ENCODE measurements at regions not wholly inside any gene's neighbourhood (a gene's known extent, or its start where the extent isn't known, plus 50 kb on each side); places are given as distances from the start of the nearest gene placed in this dataset.

DNA sequence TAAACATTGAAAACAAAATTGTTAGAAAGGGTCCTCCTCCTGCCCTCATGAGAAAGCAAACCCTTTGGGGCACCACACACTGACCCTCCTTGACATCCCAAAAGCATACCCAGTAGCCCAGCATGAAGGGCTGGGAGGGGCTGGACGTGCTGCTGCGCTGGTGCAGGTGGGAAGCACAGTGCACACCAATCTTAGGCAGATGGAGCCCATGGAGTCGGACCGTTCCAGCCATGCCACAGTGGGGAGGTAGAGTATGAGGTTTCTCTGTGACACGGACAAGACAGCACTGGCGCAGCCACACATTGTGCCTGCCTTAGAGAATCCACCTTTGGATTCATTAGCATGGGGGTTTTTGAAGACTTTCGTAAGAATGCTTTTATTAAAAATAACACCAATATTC is 544.2 kb upstream of the FRG1 start:
- DNase-seq (no peak), ATAC-seq (no peak)
- intact Hi-C loops (cut with DNase I), result no loop called here
- Histone ChIP-seq H3K36me3 (no peaks in the 10 kb centered on the region), H3K4me3 (no peak overlapping the region), H3K9me3 (peaks cover 0 to 8% (median 0%) of the 10 kb centered on the region in 11 donors), H3K4me1 (no peaks in the 10 kb centered on the region), H3K27ac (no peak overlapping the region), H3K27me3 (no peaks in the 10 kb centered on the region)
- TF ChIP-seq, protein P1, sequence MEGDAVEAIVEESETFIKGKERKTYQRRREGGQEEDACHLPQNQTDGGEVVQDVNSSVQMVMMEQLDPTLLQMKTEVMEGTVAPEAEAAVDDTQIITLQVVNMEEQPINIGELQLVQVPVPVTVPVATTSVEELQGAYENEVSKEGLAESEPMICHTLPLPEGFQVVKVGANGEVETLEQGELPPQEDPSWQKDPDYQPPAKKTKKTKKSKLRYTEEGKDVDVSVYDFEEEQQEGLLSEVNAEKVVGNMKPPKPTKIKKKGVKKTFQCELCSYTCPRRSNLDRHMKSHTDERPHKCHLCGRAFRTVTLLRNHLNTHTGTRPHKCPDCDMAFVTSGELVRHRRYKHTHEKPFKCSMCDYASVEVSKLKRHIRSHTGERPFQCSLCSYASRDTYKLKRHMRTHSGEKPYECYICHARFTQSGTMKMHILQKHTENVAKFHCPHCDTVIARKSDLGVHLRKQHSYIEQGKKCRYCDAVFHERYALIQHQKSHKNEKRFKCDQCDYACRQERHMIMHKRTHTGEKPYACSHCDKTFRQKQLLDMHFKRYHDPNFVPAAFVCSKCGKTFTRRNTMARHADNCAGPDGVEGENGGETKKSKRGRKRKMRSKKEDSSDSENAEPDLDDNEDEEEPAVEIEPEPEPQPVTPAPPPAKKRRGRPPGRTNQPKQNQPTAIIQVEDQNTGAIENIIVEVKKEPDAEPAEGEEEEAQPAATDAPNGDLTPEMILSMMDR (IDR thresholded peaks at IDR 0.05), result no peak
- 82 to 89% methylated on average over 7 of the region's 7 CpGs for WGBS, 2 donors

DNA sequence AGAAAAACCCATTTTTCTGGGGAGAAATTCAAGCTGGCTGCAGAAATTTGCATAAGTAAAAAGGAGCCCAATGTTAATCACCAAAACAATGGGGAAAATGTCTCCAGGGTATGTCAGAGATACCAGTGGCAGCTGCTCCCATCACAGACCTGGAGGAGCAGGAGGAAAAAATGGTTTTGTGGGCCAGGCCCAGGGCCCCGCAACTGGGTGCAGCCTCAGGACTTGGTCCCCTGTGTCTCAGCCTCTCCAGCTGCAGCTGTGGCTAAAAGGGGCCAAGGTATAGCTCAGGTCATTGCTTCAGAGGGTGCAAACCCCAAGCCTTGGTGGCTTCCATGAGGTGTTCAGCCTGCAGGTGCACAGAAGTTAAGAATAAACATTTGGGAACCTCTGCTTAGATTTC is 536.4 kb upstream of the FRG1 start:
- Histone ChIP-seq H3K9me3 (peaks cover 0 to 9% (median 0%) of the 10 kb centered on the region in 11 donors), H3K27ac (no peak overlapping the region), H3K27me3 (no peaks in the 10 kb centered on the region), H3K4me3 (no peak overlapping the region), H3K36me3 (no peaks in the 10 kb centered on the region), H3K4me1 (no peaks in the 10 kb centered on the region)
- ATAC-seq (no peak), DNase-seq (no peak)
- intact Hi-C loops (cut with DNase I), result no loop called here
- WGBS, 2 donors, result 43 to 77% methylated on average over 1 of the region's 1 CpG
- TF ChIP-seq, protein P1 (IDR thresholded peaks at IDR 0.05), result no peak

DNA sequence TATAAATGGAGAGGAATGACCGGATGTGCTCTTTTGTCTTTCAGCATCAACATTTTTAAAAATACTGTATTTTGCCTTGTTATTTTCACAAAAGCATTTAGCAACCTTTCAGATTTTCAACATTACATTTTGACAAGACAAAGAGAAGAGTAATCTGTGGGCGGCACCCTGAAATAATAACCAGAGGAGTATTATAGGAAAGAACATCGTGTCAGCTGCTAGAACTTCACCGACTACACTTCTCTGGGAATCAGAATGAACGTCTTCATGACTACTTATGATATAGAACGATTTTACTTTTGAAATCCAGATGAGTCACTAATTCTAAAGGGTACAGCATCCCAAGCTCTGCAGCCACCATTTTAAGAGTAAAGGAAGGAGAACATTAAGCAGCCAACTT is 531.5 kb upstream of the FRG1 start:
- Histone ChIP-seq H3K27ac (no peak overlapping the region), H3K4me3 (no peak overlapping the region), H3K27me3 (peaks cover 0 to 10% (median 0%) of the 10 kb centered on the region in 7 donors), H3K36me3 (no peaks in the 10 kb centered on the region), H3K4me1 (no peaks in the 10 kb centered on the region), H3K9me3 (peaks cover 0 to 16% (median 0%) of the 10 kb centered on the region in 11 donors)
- WGBS, 2 donors, result 83 to 85% methylated on average over 6 of the region's 6 CpGs
- intact Hi-C loops (cut with DNase I), result no loop called here
- DNase-seq, result no peak
- ATAC-seq, result no peak
- TF ChIP-seq, protein P1 (IDR thresholded peaks at IDR 0.05), result no peak

DNA sequence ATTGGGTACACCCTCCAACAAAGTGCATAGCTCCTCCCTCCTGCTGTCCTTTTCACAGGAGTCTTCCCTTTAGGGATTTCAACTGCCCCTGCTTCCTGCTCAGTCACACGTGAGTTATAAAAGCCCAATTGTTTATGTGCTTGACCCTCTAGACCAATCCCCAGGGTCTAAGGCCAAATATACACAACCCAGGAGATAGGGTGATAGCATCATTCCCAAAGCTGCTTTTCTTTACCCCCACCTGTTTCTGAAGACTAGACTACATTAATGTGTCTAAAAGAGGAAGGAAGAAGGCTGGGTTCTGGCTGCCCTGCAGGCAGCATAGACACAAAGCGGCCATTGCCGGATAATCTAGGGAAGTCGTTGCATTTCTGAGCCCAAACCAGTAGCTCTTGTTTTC is 526.7 kb upstream of the FRG1 start:
- Histone ChIP-seq H3K27ac (no peak overlapping the region), H3K9me3 (peaks cover 0 to 10% (median 0%) of the 10 kb centered on the region in 11 donors), H3K27me3 (peaks cover 0 to 10% (median 0%) of the 10 kb centered on the region in 7 donors), H3K36me3 (no peaks in the 10 kb centered on the region), H3K4me3 (no peak overlapping the region), H3K4me1 (no peaks in the 10 kb centered on the region)
- no peak for DNase-seq
- intact Hi-C loops (cut with DNase I), result no loop called here
- 54 to 61% methylated on average over 4 of the region's 4 CpGs for whole genome bisulfite sequencing, 2 donors
- no peak for ATAC-seq
- TF ChIP-seq, protein P1 (IDR thresholded peaks at IDR 0.05), result no peak
